Mesenchymal stem cell (in vitro differentiated cells and primary cell): ENCODE measurements at regions not wholly inside any gene's neighbourhood (a gene's known extent, or its start where the extent isn't known, plus 50 kb on each side); places are given as distances from the start of the nearest gene placed in this dataset.

Source experiments
- DNase-seq: peaks from one replicate; pipeline ENCODE4 v3.0.0-alpha.2; 2013
- H2AFZ ChIP-seq: one replicate; pipeline ENCODE4 v1.6.1; 2013; ENCODE audit warnings: low read depth, mild to moderate bottlenecking, control low read depth, inconsistent platforms, low read length, moderate library complexity
- H2AK5ac ChIP-seq: 2 replicates; pipeline ENCODE4 v1.6.1; 2013; ENCODE audit warnings: low read length, moderate library complexity, mild to moderate bottlenecking, inconsistent platforms; ENCODE audit not compliant: severe bottlenecking
- H2BK120ac ChIP-seq: one replicate; pipeline ENCODE4 v1.6.1; 2013; ENCODE audit warnings: low read depth, mild to moderate bottlenecking, inconsistent platforms, low read length, moderate library complexity
- H2BK12ac ChIP-seq, 2 experiments: one replicate each; pipeline ENCODE4 v1.6.1; 2013; ENCODE audit warnings: inconsistent platforms in 2 of 2, low read length in 2 of 2, mild to moderate bottlenecking in 2 of 2, moderate library complexity in 2 of 2, control low read depth in 1 of 2
- H2BK15ac ChIP-seq: one replicate; pipeline ENCODE4 v1.6.1; 2013; ENCODE audit warnings: mild to moderate bottlenecking, low read depth, inconsistent platforms; ENCODE audit not compliant: poor library complexity, severe bottlenecking
- H2BK5ac ChIP-seq: 2 replicates; pipeline ENCODE4 v1.6.1; 2013; ENCODE audit warnings: low read depth, mild to moderate bottlenecking, low read length, control low read depth, inconsistent platforms; ENCODE audit not compliant: poor library complexity, severe bottlenecking
- H3K14ac ChIP-seq, 2 experiments: one replicate each; pipeline ENCODE4 v1.6.1; 2013; ENCODE audit warnings: inconsistent platforms in 2 of 2, low read length in 2 of 2, control low read depth in 1 of 2, mild to moderate bottlenecking in 1 of 2, moderate library complexity in 1 of 2
- H3K18ac ChIP-seq, 2 experiments: one replicate each; pipeline ENCODE4 v1.6.1; 2013; ENCODE audit warnings: inconsistent platforms in 2 of 2, low read length in 2 of 2, control low read depth in 1 of 2, low read depth in 1 of 2, mild to moderate bottlenecking in 1 of 2
- H3K23ac ChIP-seq, 2 experiments: one replicate each; pipeline ENCODE4 v1.6.1; 2013; ENCODE audit warnings: inconsistent platforms in 2 of 2, low read length in 2 of 2, mild to moderate bottlenecking in 2 of 2, moderate library complexity in 2 of 2, control low read depth in 1 of 2
- H3K27ac ChIP-seq: 2 replicates; pipeline ENCODE4 v1.5.1; 2013; ENCODE audit warnings: mild to moderate bottlenecking, moderate library complexity, low read length, control low read depth, inconsistent platforms; ENCODE audit not compliant: poor library complexity, severe bottlenecking
- H3K27me3 ChIP-seq, 2 experiments: 2 replicates each; pipeline versions ENCODE4 v1.6.1 to v1.7.0; 2013; ENCODE audit warnings: low read length in 2 of 2, mild to moderate bottlenecking in 2 of 2, moderate library complexity in 2 of 2, control low read depth in 1 of 2, inconsistent platforms in 1 of 2; ENCODE audit not compliant: control insufficient read depth in 1 of 2, insufficient read depth in 1 of 2
- H3K36me3 ChIP-seq, 2 experiments: 2 replicates each; pipeline versions ENCODE4 v1.6.1 to v1.7.0; 2013; ENCODE audit warnings: low read length in 2 of 2, control low read depth in 1 of 2, inconsistent platforms in 1 of 2, low read depth in 1 of 2, mild to moderate bottlenecking in 1 of 2; ENCODE audit not compliant: insufficient read depth in 2 of 2, control insufficient read depth in 1 of 2
- H3K4ac ChIP-seq, 2 experiments: one replicate each; pipeline ENCODE4 v1.6.1; 2013; ENCODE audit warnings: inconsistent platforms in 2 of 2, low read length in 2 of 2, mild to moderate bottlenecking in 2 of 2, moderate library complexity in 2 of 2, control low read depth in 1 of 2, low read depth in 1 of 2
- H3K4me1 ChIP-seq: 2 replicates; pipeline ENCODE4 v1.6.1; 2013; ENCODE audit warnings: low read depth, low read length, control low read depth; ENCODE audit not compliant: control insufficient read depth, insufficient read depth
- H3K4me2 ChIP-seq: 2 replicates; pipeline ENCODE4 v1.6.1; 2013; ENCODE audit warnings: low read length, mild to moderate bottlenecking, inconsistent platforms; ENCODE audit not compliant: poor library complexity, severe bottlenecking
- H3K4me3 ChIP-seq, 2 experiments: 2 replicates each; pipeline versions ENCODE4 v1.5.1 to v1.7.0; 2013; ENCODE audit warnings: low read length in 2 of 2, mild to moderate bottlenecking in 2 of 2, control low read depth in 1 of 2, low read depth in 1 of 2; ENCODE audit not compliant: insufficient read depth in 1 of 2
- H3K79me1 ChIP-seq: replicated peaks from 2 replicates; pipeline ENCODE4 v1.6.1; 2013; ENCODE audit warnings: mild to moderate bottlenecking, control low read depth, low read length, inconsistent platforms; ENCODE audit not compliant: poor library complexity, severe bottlenecking
- H3K9ac ChIP-seq: 2 replicates; pipeline ENCODE4 v1.7.0; 2013; ENCODE audit warnings: mild to moderate bottlenecking, low read length, moderate library complexity
- H3K9me3 ChIP-seq: 2 replicates; pipeline ENCODE4 v1.7.0; 2013; ENCODE audit warnings: mild to moderate bottlenecking, low read length; ENCODE audit not compliant: control insufficient read depth
- H4K8ac ChIP-seq: one replicate; pipeline ENCODE4 v1.6.1; 2013; ENCODE audit warnings: inconsistent platforms, mild to moderate bottlenecking, low read length, moderate library complexity
- H4K91ac ChIP-seq: one replicate; pipeline ENCODE4 v1.6.1; 2013; ENCODE audit warnings: mild to moderate bottlenecking, low read length, inconsistent platforms
- WGBS: methylation state at CpG from one replicate; pipeline ENCODE4 v1.1.7; 2013; ENCODE audit warnings: mixed read lengths; 5-methylcytosine and 5-hydroxymethylcytosine counted together

- no peak overlapping the region for H3K4me3 ChIP-seq
- peak overlapping the region; percentile 42 for H2AFZ ChIP-seq
- no peaks in the 10 kb centered on the region for H3K79me1 ChIP-seq
- peak overlapping the region; percentile 6 for H3K4me2 ChIP-seq
- no peak overlapping the region for H2AK5ac ChIP-seq
- H3K18ac ChIP-seq = no peak overlapping the region
- no peak overlapping the region for H3K14ac ChIP-seq
- H3K36me3 ChIP-seq = no peaks in the 10 kb centered on the region
- H4K91ac ChIP-seq = peak overlapping the region; percentile 50
- H3K4me1 ChIP-seq = no peaks in the 10 kb centered on the region
- peaks cover 15 to 23% of the 10 kb centered on the region in 2 experiments for H3K27me3 ChIP-seq
- no peak overlapping the region for H2BK120ac ChIP-seq
- DNase-seq = no peak
- no peak overlapping the region for H3K9ac ChIP-seq
- H3K9me3 ChIP-seq = no peaks in the 10 kb centered on the region
- no peak overlapping the region for H2BK12ac ChIP-seq
- no peak overlapping the region for H2BK5ac ChIP-seq
- no peak overlapping the region for H4K8ac ChIP-seq
- no peak overlapping the region for H2BK15ac ChIP-seq
- 53% methylated on average over 12 of the region's 12 CpGs for WGBS
- H3K27ac ChIP-seq = no peak overlapping the region
- H3K23ac ChIP-seq = no peak overlapping the region
- H3K4ac ChIP-seq = no peak overlapping the region
Observed at GRCh38 chr11:121241343-121242211, 51.0 kb upstream of the SC5D start.
